AG09309 (cell line): ENCODE measurements at regions not wholly inside any gene's neighbourhood (a gene's known extent, or its start where the extent isn't known, plus 50 kb on each side); places are given as distances from the start of the nearest gene placed in this dataset.

Source experiments
- DNase-seq: peaks from one replicate; pipeline ENCODE4 v3.0.0-alpha.2; 2010; ENCODE audit warnings: low read depth
- H3K4me3 ChIP-seq: 2 replicates; pipeline ENCODE4 v1.5.1; 2011; ENCODE audit warnings: mild to moderate bottlenecking, low read depth, low read length, moderate library complexity; ENCODE audit not compliant: control insufficient read depth
- TF ChIP-seq, protein P1 (sequence below): IDR thresholded peaks from 2 replicates; pipeline ENCODE4 v1.5.1; 2011; ENCODE audit warnings: mild to moderate bottlenecking, low read depth, low read length, inconsistent platforms; ENCODE audit not compliant: insufficient read depth, control insufficient read depth; ENCODE audit errors: missing control alignments

DNA sequence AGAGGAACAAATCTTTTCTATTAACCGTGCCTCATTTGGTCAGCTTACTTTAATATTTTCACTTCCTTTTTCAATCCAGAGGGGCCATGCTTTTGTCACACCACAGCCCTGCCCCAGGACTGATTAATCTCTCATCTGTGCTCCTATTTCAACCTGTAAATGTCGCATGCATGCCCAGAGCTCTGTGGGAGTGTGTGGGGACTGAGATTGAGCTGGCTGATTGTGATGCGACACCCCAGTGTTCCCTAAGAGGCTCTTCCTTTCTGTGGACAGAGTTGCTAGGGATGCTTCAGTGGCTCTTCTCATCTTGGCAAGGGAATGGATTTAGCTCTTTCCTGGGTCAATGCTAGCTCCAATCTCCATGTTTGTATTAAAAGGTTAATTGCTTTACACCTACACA is 249.6 kb downstream of the TDRD3 start:
- no peak overlapping the region for H3K4me3 ChIP-seq
- no peak for DNase-seq
- TF ChIP-seq, protein P1, sequence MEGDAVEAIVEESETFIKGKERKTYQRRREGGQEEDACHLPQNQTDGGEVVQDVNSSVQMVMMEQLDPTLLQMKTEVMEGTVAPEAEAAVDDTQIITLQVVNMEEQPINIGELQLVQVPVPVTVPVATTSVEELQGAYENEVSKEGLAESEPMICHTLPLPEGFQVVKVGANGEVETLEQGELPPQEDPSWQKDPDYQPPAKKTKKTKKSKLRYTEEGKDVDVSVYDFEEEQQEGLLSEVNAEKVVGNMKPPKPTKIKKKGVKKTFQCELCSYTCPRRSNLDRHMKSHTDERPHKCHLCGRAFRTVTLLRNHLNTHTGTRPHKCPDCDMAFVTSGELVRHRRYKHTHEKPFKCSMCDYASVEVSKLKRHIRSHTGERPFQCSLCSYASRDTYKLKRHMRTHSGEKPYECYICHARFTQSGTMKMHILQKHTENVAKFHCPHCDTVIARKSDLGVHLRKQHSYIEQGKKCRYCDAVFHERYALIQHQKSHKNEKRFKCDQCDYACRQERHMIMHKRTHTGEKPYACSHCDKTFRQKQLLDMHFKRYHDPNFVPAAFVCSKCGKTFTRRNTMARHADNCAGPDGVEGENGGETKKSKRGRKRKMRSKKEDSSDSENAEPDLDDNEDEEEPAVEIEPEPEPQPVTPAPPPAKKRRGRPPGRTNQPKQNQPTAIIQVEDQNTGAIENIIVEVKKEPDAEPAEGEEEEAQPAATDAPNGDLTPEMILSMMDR = no peak

DNA sequence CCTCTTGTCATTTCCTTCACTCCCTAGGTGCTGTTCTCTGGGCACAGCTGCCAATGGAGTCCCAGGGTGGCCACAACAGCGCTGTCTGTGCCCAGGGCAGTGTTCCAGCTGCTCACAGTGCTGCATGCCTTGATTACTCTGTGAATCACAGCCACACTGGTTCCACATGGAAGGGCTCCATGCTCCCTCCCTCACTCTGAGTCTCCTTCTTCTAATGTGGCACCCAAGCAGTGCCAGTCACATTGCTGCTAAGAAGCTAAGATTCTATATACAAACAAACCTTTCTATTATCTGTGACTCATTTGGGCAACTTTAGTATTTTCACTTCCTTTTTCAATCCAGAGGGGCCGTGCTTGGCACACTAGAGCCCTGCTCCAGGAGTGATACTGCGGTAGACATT is 248.7 kb downstream of the TDRD3 start:
- H3K4me3 ChIP-seq = no peak overlapping the region
- TF ChIP-seq, protein P1 = no peak
- no peak for DNase-seq

DNA sequence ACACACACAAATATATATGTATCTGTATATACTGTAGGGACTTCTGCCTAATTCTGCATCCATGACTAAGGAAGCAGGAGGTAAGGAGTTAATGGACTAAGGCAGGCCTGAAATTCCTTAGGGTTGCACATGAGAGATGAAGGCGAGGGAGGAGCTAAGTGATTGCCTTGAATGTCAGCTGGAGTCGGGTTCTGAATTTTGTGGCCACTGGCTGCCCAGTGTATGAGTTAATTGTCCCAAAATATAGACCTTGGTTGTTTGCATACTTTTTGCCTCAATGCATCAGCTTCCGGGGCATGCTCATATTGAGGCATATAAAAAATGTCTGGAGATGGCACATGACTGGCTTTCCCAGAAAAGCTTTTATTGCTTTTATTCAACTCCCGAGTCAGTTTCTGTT is 245.5 kb downstream of the TDRD3 start:
- TF ChIP-seq, protein P1 = no peak
- H3K4me3 ChIP-seq = no peak overlapping the region
- no peak for DNase-seq

DNA sequence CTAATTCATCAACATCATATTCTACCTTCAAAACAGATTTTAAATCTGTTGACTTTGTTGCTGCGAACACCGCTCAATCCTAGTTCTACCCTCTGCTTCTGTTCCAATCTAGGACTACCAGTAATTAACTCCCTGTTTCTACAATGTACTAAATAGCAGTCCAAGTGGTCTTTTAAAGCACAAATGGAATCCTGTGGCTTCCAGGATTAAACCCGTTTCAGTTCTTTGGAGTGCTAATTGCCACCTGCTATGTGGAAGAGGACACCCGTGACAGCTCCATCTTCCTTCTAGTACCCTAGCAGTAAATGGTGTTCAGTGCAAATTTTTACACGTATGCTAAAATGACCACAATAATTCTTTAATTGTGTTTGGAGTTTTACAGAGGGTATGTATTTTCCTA is 232.1 kb downstream of the TDRD3 start:
- no peak for DNase-seq
- no peak overlapping the region for H3K4me3 ChIP-seq
- TF ChIP-seq, protein P1 = no peak

DNA sequence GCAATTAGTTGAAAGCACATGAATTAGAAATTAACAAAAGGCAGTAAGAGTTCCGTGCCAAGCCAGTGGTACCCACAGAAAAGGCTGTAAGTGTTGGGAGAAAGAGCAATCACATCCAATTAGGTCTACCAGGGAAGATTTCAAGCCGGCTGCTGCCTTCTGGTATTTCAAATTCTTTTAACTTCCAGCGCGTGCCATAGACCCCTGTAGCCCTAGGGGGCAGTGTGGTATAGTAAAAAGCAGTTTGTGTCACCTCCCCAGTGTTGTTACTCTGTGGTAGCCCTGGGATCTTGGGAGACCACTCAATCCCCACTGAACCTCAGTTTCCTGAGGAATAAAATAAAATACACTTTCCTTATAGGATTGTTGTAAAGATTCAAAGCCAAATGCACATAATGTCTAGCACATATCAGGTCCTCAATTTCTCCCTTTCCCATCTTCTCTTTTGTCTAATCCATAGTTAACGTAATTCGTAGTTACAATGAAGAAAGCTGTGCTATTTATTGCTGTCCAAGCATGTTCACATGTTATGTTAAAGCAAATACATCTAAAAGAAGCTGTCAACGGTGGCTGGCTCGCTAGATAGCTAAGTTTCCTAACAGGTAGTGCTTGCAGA is 230.2 kb downstream of the TDRD3 start:
- no peak overlapping the region for H3K4me3 ChIP-seq
- no peak for DNase-seq
- TF ChIP-seq, protein P1 = peak; percentile 67
